Endodermal cell (in vitro differentiated cells): ENCODE measurements at regions not wholly inside any gene's neighbourhood (a gene's known extent, or its start where the extent isn't known, plus 50 kb on each side); places are given as distances from the start of the nearest gene placed in this dataset.
"Not testable (repeated sequence)": the region's sequence is repeated elsewhere in the genome, so short reads cannot be mapped to it uniquely, and the experiment has no call there.

ENCODE experiments used
- DNase-seq: peaks from one replicate; pipeline ENCODE4 v3.0.0-alpha.2; 2017
- H3K27ac ChIP-seq: 2 replicates; pipeline ENCODE4 v1.5.1; 2013; ENCODE audit warnings: mild to moderate bottlenecking, low read depth, low read length, moderate library complexity
- H3K27me3 ChIP-seq: 2 replicates; pipeline ENCODE4 v1.6.1; 2013; ENCODE audit warnings: mild to moderate bottlenecking, low read length, moderate library complexity; ENCODE audit not compliant: insufficient read depth, control insufficient read depth, poor library complexity, severe bottlenecking
- H3K36me3 ChIP-seq: 2 replicates; pipeline ENCODE4 v1.7.0; 2013; ENCODE audit warnings: mild to moderate bottlenecking, low read length, moderate library complexity; ENCODE audit not compliant: control insufficient read depth, insufficient read depth
- H3K4me1 ChIP-seq: one replicate; pipeline ENCODE4 v1.7.0; 2013; ENCODE audit warnings: low read length; ENCODE audit not compliant: control insufficient read depth, insufficient read depth
- H3K4me3 ChIP-seq: 2 replicates; pipeline ENCODE4 v1.5.1; 2013; ENCODE audit warnings: mild to moderate bottlenecking, low read length, moderate library complexity
- H3K9ac ChIP-seq: 2 replicates; pipeline ENCODE4 v1.6.1; 2013; ENCODE audit warnings: mild to moderate bottlenecking, low read length, moderate library complexity; ENCODE audit not compliant: poor library complexity, severe bottlenecking; ENCODE audit errors: extremely low read depth
- H3K9me3 ChIP-seq: 2 replicates; pipeline ENCODE4 v1.6.1; 2013; ENCODE audit warnings: mild to moderate bottlenecking, low read length, moderate library complexity; ENCODE audit not compliant: control insufficient read depth
- H3K27ac Mint-ChIP-seq: 2 replicates; pipeline ENCODE4 v1.8.0; 2020; ENCODE audit warnings: mixed read lengths
- H3K27me3 Mint-ChIP-seq: 2 replicates; pipeline ENCODE4 v1.8.0; 2021; ENCODE audit warnings: mild to moderate bottlenecking, mixed read lengths; ENCODE audit not compliant: insufficient read depth
- H3K36me3 Mint-ChIP-seq: 2 replicates; pipeline ENCODE4 v1.8.0; 2020; ENCODE audit warnings: low read depth, mixed read lengths
- H3K4me1 Mint-ChIP-seq: 2 replicates; pipeline ENCODE4 v1.8.0; 2020; ENCODE audit warnings: mixed read lengths
- H3K4me3 Mint-ChIP-seq: 2 replicates; pipeline ENCODE4 v1.8.0; 2020; ENCODE audit warnings: mild to moderate bottlenecking, moderate library complexity, mixed read lengths
- H3K9me3 Mint-ChIP-seq: 2 replicates; pipeline ENCODE4 v1.8.0; 2020; ENCODE audit warnings: mild to moderate bottlenecking, mixed read lengths
- WGBS, 2 experiments: methylation state at CpG; one replicate each; pipeline versions ENCODE4 v1.1.5 to v1.1.7; 2013; ENCODE audit warnings: missing lambda C conversion rate in 2 of 2, mixed read lengths in 1 of 2; ENCODE audit not compliant: insufficient coverage in 1 of 2, insufficient read length in 1 of 2; 5-methylcytosine and 5-hydroxymethylcytosine counted together
- TF ChIP-seq, protein P1 (sequence below): fragments of 200-600 bp; sonication (generic); conservative IDR thresholded peaks from 2 replicates; pipeline ENCODE4 v1.5.0; 2021; ENCODE audit warnings: antibody characterized with exemption, mild to moderate bottlenecking

GRCh38 chr17:31621566-31621965 is 230.1 kb downstream of the RAB11FIP4 start:
- H3K4me1 Mint-ChIP-seq: no peaks in the 10 kb centered on the region
- H3K4me1 ChIP-seq: no peaks in the 10 kb centered on the region
- no peak for DNase-seq
- no peaks in the 10 kb centered on the region for H3K36me3 ChIP-seq
- peaks cover 30% of the 10 kb centered on the region for H3K9me3 Mint-ChIP-seq
- H3K4me3 ChIP-seq: no peak overlapping the region
- WGBS, 2 experiments: 85 to 94% methylated on average over 4 of the region's 4 CpGs
- H3K27ac Mint-ChIP-seq: no peak overlapping the region
- H3K4me3 Mint-ChIP-seq: no peak overlapping the region
- H3K9me3 ChIP-seq: peaks cover 18% of the 10 kb centered on the region
- no peak overlapping the region for H3K9ac ChIP-seq
- no peaks in the 10 kb centered on the region for H3K27me3 Mint-ChIP-seq
- TF ChIP-seq, protein P1, sequence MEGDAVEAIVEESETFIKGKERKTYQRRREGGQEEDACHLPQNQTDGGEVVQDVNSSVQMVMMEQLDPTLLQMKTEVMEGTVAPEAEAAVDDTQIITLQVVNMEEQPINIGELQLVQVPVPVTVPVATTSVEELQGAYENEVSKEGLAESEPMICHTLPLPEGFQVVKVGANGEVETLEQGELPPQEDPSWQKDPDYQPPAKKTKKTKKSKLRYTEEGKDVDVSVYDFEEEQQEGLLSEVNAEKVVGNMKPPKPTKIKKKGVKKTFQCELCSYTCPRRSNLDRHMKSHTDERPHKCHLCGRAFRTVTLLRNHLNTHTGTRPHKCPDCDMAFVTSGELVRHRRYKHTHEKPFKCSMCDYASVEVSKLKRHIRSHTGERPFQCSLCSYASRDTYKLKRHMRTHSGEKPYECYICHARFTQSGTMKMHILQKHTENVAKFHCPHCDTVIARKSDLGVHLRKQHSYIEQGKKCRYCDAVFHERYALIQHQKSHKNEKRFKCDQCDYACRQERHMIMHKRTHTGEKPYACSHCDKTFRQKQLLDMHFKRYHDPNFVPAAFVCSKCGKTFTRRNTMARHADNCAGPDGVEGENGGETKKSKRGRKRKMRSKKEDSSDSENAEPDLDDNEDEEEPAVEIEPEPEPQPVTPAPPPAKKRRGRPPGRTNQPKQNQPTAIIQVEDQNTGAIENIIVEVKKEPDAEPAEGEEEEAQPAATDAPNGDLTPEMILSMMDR: no peak
- no peaks in the 10 kb centered on the region for H3K36me3 Mint-ChIP-seq
- no peak overlapping the region for H3K27ac ChIP-seq
- no peaks in the 10 kb centered on the region for H3K27me3 ChIP-seq

DNA sequence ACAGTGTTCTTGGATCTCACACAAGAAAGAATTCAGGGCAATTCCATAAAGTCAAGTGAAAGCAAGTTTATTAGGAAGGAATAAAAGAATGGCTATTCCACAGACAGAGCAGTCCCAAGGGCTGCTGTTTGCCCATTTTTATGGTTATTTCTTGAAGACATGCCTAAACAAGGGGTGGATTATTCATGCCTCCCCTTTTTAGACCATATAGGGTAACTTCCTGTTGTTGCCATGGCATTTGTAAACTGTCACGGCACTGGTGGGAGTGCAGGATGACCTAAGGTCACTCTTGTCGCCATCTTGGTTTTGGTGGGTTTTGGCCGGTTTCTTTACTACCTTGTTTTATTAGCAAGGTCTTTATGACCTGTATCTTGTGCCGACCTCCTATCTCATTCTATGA is 219.6 kb downstream of the RAB11FIP4 start:
- H3K27ac Mint-ChIP-seq: not testable (repeated sequence)

GRCh38 chr17:31609996-31610910 is 218.8 kb downstream of the RAB11FIP4 start:
- H3K27me3 Mint-ChIP-seq: no peaks in the 10 kb centered on the region
- no peak overlapping the region for H3K27ac Mint-ChIP-seq
- no peaks in the 10 kb centered on the region for H3K36me3 Mint-ChIP-seq
- TF ChIP-seq, protein P1: no peak
- Histone ChIP-seq H3K36me3 (no peaks in the 10 kb centered on the region), H3K4me1 (no peaks in the 10 kb centered on the region), H3K9me3 (no peaks in the 10 kb centered on the region), H3K27ac (no peak overlapping the region), H3K27me3 (no peaks in the 10 kb centered on the region), H3K9ac (no peak overlapping the region), H3K4me3 (no peak overlapping the region)
- WGBS, 2 experiments: 64 to 74% methylated on average over 6 of the region's 6 CpGs
- H3K4me3 Mint-ChIP-seq: no peak overlapping the region
- H3K9me3 Mint-ChIP-seq: no peaks in the 10 kb centered on the region
- peak; percentile 90 for DNase-seq
- peaks cover 4% of the 10 kb centered on the region for H3K4me1 Mint-ChIP-seq

More for the DNA sequence above, 219.6 kb downstream of the RAB11FIP4 start:
- H3K9me3 Mint-ChIP-seq, H3K4me3 Mint-ChIP-seq, H3K4me1 Mint-ChIP-seq, H3K9me3 ChIP-seq, H3K9ac ChIP-seq, H3K36me3 Mint-ChIP-seq, H3K27me3 Mint-ChIP-seq, H3K27me3 ChIP-seq, H3K36me3 ChIP-seq, H3K27ac ChIP-seq, DNase-seq, H3K4me3 ChIP-seq, H3K4me1 ChIP-seq: not testable (repeated sequence)
- 90 to 100% methylated on average over 2 to 4 of the region's 4 CpGs for WGBS, 2 experiments
